Bronchial epithelial cell (primary cell): ENCODE measurements at regions not wholly inside any gene's neighbourhood (a gene's known extent, or its start where the extent isn't known, plus 50 kb on each side); places are given as distances from the start of the nearest gene placed in this dataset.

Experiments used
- DNase-seq: peaks from one replicate; pipeline ENCODE4 v3.0.0-alpha.2; 2010; ENCODE audit warnings: low read depth
- FAIRE-seq: peaks from 2 replicates; lab custom pipeline; 2011; peaks lifted over from hg19 to GRCh38; lab: Jason Lieb, UNC
- H3K27me3 ChIP-seq: 2 replicates; pipeline ENCODE4 v1.5.1; 2011; ENCODE audit warnings: low read length; ENCODE audit not compliant: control insufficient read depth, insufficient read depth
- H3K36me3 ChIP-seq: 2 replicates; pipeline ENCODE4 v1.5.1; 2011; ENCODE audit warnings: low read length; ENCODE audit not compliant: control insufficient read depth, insufficient read depth
- H3K4me3 ChIP-seq: 2 replicates; pipeline ENCODE4 v1.5.1; 2011; ENCODE audit warnings: mild to moderate bottlenecking, low read depth, low read length, control low read depth
- TF ChIP-seq, protein P1 (sequence below): IDR thresholded peaks from 2 replicates; pipeline ENCODE4 v1.5.1; 2011; ENCODE audit warnings: mild to moderate bottlenecking, moderate library complexity, low read length, control low read depth, inconsistent platforms; ENCODE audit not compliant: insufficient read depth, severe bottlenecking

DNA sequence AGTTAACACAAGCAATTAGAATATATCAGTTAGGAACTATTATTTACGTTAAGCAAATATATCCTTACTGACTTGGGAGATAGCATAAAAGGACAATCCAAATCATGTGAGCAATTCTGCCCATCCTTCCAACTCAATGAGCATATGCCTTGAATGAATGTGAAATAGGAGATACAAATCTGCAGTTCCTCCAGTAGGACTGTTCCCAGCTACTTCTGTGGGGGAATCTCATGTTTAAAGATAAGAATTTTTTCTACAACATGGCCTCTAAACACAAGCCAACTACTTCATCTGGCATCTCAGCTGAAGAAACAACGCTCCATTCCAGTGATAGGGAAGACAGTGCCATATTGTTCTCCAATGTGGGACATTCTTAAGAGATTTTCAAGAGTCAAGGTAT, 110.7 kb upstream of the NIPBL start:
- Histone ChIP-seq H3K36me3 (no peaks in the 10 kb centered on the region), H3K27me3 (peaks cover 2% of the 10 kb centered on the region), H3K4me3 (no peak overlapping the region)
- FAIRE-seq (no peak), DNase-seq (no peak)
- TF ChIP-seq, protein P1, sequence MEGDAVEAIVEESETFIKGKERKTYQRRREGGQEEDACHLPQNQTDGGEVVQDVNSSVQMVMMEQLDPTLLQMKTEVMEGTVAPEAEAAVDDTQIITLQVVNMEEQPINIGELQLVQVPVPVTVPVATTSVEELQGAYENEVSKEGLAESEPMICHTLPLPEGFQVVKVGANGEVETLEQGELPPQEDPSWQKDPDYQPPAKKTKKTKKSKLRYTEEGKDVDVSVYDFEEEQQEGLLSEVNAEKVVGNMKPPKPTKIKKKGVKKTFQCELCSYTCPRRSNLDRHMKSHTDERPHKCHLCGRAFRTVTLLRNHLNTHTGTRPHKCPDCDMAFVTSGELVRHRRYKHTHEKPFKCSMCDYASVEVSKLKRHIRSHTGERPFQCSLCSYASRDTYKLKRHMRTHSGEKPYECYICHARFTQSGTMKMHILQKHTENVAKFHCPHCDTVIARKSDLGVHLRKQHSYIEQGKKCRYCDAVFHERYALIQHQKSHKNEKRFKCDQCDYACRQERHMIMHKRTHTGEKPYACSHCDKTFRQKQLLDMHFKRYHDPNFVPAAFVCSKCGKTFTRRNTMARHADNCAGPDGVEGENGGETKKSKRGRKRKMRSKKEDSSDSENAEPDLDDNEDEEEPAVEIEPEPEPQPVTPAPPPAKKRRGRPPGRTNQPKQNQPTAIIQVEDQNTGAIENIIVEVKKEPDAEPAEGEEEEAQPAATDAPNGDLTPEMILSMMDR, result no peak

DNA sequence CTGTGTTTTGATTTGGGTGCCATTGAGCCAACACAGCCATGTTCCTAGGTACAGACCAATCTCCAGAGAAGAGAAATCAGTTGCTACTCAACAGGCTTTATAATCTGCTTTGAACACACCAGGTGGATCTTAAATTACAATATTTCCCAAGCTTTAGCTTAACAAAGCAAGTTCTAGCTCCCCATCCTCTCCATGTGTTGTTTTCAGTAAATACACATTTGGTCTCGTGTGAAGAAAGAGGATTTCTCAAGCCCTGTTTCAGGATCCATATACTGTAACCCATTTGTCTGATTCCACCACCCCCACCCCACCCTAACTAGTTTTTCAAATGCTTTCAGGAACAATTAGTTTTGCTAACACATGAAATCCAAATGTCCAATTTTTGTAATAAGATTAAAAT, 109.6 kb upstream of the NIPBL start:
- DNase-seq, result no peak
- no peak overlapping the region for H3K4me3 ChIP-seq
- TF ChIP-seq, protein P1, result no peak
- FAIRE-seq, result no peak
- no peaks in the 10 kb centered on the region for H3K36me3 ChIP-seq
- peaks cover 2% of the 10 kb centered on the region for H3K27me3 ChIP-seq

DNA sequence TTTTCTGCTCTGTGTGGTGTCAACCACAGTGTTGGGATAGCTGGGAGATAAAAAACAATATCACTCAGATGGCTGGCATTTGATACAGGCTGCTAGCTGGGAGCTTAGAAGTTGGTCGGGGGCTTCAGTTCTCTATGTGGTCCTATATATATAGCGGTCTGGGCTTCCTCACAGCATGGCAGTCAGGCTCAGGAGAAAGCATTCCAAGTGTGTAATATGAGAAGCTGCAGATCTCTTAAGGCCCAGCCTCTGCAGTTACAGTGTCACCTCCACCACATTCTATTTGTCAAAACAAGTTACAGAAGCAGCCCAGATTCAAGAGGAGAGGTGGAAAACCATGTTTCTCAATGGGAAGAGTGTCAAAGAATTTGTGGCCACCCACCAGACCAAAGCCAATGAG, 108.1 kb upstream of the NIPBL start:
- Histone ChIP-seq H3K4me3 (no peak overlapping the region), H3K27me3 (peaks cover 2% of the 10 kb centered on the region), H3K36me3 (no peaks in the 10 kb centered on the region)
- TF ChIP-seq, protein P1, result no peak
- FAIRE-seq, result no peak
- DNase-seq, result no peak

DNA sequence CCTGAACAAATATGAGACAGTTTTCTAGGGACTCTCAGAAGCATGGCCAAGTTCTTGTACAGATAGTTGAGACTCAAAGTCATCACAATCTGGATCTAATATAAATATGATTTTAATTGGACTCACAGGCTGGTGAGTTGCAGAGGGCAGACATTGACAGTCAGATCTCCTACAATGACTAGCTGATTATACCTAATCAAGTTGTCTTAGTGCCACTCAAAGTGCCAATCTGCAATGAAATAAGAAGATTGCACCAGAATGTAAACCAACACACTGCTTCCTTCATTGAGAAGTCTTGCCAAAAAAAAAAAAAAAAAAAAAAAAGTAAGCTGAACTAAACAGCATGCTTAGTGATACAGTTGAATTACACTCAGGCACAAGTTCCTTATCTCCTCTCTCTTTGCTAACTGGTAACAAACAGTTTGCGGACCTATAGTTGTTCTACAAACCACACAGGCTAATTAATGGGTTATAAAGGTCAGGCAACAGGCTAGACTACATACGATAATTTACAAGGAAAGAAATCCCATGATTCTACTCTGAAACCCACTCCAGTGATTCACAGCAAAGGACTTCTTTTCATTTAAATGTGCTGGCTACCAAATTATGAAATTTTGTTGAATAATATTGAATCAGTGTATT, 107.3 kb upstream of the NIPBL start:
- Histone ChIP-seq H3K36me3 (no peaks in the 10 kb centered on the region), H3K4me3 (no peak overlapping the region), H3K27me3 (peaks cover 2% of the 10 kb centered on the region)
- FAIRE-seq (no peak), DNase-seq (no peak)
- TF ChIP-seq, protein P1, result no peak

DNA sequence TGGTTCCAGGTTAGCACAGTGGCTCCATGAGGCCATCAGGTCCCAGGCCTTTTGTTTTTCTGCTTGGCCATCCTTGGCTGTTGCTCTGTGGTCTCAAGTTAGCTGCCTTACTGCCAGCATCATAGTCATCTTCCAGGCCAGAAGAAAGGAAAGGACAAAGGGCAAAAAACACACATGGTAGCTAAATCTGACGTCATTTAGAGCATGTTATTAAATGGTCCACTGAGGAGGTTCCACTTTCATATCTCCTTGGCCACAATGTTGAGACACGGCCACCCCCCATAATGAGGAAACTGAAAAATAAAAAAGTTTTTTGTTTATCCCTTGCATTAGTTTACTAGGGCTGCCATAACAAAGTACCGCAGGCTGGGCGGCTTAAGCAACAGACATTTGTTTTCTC, 106.4 kb upstream of the NIPBL start:
- FAIRE-seq (no peak), DNase-seq (no peak)
- H3K27me3 ChIP-seq, result peaks cover 2% of the 10 kb centered on the region
- TF ChIP-seq, protein P1, result no peak
- no peaks in the 10 kb centered on the region for H3K36me3 ChIP-seq
- H3K4me3 ChIP-seq, result no peak overlapping the region
